GM18505 (cell line): ENCODE measurements at regions not wholly inside any gene's neighbourhood (a gene's known extent, or its start where the extent isn't known, plus 50 kb on each side); places are given as distances from the start of the nearest gene placed in this dataset.
"Not testable (repeated sequence)": the region's sequence is repeated elsewhere in the genome, so short reads cannot be mapped to it uniquely, and the experiment has no call there.

Experiments
- ATAC-seq: cut with Tn5 transposase; IDR thresholded peaks from one replicate; pipeline ENCODE4 v1.9.1; 2021; ENCODE audit not compliant: unreplicated experiment
- POLR2A ChIP-seq: IDR thresholded peaks from 4 replicates; pipeline ENCODE4 v1.6.1; 2011; ENCODE audit warnings: borderline replicate concordance; ENCODE audit not compliant: insufficient read depth, insufficient read length; ENCODE audit errors: extremely low read depth

DNA sequence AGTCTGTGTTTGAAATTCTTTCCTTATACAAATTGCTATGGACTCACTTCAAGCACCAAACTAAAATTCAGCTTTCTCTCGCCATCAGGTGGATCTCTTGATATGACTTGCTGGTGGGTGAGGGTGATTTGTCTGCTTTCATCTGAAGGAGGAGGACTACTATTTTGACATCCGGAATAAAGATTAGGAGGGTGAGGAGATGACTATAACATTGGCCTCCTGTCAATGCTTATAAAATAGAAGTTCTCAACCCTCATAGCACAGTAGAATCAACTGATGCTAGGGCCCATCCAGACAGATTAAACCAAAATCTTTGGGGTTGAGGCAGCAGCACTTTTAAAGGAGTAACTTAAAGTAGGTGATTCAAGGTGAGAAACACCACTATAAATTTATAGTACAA, 120.4 kb upstream of the DNAJC10 start:
- TF ChIP-seq POLR2A = no peak
- ATAC-seq = no peak

DNA sequence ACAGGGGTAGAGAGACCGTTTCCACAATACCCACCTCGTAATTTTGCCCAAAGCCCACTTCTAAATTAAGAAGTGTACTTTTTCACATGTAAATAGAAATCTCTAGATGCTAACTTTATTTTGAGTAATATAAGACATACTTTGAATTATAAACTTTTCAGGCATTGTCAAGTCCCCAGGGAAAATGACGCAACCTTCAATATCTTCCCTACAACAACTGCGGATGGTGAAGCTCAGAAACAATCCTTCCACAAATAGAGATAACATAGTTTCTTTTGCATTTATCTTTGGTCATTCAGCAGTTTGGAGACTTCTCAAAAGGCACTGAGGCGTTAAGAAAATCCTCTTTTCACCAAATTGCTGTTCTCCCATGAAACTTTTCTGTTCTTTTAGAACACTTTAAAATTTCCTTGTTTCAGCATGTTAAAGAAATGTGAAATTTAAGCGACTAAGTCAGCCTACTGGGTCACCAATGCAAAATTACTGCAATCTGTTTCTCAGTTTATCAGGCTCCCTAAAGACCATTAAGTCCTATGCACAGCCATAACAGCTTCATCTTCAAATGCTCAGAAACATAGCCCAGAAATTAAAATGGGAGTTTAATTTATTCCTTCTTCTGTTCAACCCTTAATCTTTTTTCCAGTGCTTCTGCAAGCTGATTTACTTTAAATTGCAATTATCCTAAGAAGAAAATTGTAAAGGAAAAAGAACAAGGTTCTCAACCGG, 118.3 kb upstream of the DNAJC10 start:
- no peak for TF ChIP-seq POLR2A
- no peak for ATAC-seq

DNA sequence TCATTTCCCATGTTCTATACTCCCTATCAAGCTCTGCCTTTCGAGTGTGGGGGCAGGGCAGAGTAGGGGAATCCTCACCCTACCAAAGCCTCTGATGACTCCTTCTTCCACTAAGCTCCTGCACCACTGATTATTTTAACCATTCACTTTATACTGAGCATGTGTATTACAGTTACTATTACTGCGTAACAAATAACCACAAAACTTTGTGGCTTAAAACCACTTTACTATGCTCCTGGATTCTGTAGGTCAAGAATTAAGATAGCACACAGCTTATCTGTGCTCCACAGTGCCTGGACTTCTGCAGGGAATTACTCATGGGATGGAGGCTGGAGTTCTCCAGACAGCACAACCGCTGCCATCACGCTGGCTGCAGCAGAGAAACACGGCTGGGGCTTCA, 117.4 kb upstream of the DNAJC10 start:
- ATAC-seq = no peak
- TF ChIP-seq POLR2A = no peak

- no peak for TF ChIP-seq POLR2A
- no peak for ATAC-seq
These were observed 110.9 kb upstream of the DNAJC10 start for GRCh38 chr2:182605166-182605565.

DNA sequence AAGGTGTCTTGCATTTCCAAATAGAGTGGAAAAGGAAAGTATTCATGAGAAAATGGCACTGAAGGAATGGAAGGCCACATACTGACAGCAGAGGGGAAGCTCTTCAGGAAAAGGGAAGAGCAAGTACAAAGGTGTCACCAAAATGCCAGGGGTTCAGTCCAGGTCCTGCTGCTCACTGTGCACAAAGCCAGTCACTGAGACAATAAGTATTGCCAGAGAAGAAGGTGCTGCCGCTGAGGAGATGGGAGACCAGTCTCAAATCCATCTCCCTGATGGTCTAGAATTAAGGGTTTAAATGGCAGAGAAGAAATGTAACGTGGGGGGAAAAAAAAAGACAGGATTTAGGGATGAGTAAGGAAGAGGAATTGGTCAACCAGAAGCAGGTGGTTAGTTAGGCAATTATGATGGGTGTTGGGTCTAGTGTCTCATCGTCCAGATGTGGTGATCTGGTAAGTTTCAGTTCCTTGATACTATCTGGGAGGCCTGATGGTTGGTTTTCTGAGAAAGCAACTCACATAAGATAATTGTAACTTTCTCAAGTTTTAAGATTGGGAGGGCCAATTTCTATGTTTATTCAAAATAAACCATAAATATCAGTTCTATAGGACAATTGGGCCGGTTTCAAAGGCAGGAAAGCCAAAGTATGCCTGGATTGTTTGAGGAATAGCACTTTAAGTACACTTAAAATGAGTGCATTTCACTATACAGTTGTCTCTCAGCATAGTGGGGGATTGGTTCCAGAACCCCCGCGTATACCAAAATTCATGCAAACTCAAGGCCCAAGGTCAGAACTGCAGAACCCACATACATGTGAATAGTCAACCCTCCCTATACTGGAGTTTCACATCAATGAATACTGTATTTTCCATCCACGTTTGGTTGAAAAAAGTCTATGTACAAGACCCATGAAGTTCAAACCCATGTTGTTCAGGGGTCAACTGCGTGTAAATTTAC, 109.1 kb upstream of the DNAJC10 start:
- no peak for TF ChIP-seq POLR2A
- ATAC-seq = peak; percentile 75

- TF ChIP-seq POLR2A = no peak
- ATAC-seq = no peak
These were observed 107.7 kb upstream of the DNAJC10 start for GRCh38 chr2:182608181-182608845.

DNA sequence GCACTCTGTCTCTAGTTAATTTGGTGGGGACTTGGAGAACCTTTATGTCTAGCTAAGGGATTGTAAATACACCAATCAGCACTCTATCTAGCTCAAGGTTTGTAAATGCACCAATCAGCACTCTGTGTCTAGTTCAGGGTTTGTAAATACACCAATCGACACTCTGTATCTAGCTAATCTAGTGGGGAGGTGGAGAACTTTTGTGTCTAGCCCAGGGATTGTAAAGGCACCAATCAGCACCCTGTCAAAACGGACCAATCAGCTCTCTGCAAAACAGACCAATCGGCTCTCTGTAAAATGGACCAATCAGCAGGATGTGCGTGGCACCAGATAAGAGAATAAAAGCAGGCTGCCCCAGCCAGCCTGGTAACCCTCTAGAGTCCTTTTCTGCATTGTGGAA, 107.1 kb upstream of the DNAJC10 start:
- not testable (repeated sequence) for ATAC-seq

DNA sequence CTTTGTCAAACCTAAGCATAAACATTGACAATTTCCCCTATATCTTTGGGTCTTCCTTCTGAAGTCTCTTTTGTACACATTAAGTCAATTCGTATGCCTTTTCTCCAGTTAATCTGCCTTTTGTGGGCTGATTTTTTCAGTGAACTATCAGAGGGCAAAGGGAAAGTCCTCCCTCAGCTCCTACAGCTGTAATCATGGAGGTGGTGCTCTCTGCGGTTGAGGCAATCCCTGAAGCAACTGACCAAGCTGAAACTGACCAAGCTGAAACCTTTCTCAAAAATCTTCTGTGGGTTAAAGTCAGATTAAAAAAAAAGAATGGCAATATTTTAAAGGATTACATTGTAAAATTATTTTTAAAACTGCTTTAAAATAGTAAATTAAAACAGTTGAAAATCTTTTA, 105.8 kb upstream of the DNAJC10 start:
- ATAC-seq = no peak
- TF ChIP-seq POLR2A = no peak

- TF ChIP-seq POLR2A = no peak
- no peak for ATAC-seq
These were observed 105.0 kb upstream of the DNAJC10 start for GRCh38 chr2:182611009-182611408.

- no peak for TF ChIP-seq POLR2A
- ATAC-seq = no peak
These were observed 101.0 kb upstream of the DNAJC10 start for GRCh38 chr2:182615036-182615435.

DNA sequence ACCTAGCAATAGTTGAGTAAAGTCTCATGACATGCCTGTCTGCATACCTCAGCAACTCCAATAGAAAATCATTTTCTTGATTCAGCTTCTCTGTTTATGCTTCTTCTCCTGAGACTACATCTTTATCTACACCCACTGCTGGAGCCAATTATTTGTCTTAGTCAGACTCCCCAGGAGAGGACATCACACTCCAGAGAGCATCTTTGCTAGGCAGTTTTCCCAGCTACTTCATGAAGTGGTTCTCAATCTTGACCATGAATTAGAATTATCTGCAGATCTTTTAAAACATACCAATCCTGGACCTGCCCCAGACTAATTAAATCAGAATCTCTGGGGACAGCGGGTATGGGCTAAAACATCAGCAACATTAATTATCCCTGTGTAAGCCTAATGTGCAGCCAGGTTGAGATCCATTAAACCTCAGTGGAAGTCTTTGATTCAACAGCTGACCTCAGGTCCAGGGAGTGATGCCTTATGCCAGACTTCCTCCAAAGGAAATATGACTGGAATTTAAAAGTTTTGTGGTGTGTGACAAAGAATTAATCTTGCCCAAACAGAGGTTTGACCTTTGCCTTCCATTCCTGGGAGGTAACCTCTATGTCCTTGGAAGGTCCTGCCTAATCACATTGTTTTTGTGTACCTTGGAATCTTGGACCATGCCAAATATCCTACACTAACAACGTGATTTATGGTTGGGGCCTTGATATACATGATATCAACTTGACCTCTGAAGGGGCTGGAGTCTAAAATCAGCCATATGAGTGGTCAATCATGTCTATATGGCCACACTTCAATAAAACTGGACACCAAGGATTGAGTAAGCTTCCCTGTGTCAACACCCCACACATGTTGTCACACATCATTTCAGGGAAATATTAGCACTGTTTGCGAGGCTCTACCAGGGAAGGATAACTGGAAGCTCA, 99.3 kb upstream of the DNAJC10 start:
- no peak for ATAC-seq
- TF ChIP-seq POLR2A = no peak

GRCh38 chr2:182618672-182619079, 97.4 kb upstream of the DNAJC10 start:
- ATAC-seq = no peak
- TF ChIP-seq POLR2A = no peak

- ATAC-seq = no peak
- no peak for TF ChIP-seq POLR2A
These were observed 96.8 kb upstream of the DNAJC10 start for GRCh38 chr2:182619276-182619675.
